GM23338 (cell line): ENCODE measurements at regions not wholly inside any gene's neighbourhood (a gene's known extent, or its start where the extent isn't known, plus 50 kb on each side); places are given as distances from the start of the nearest gene placed in this dataset.

Experiments
- ATAC-seq: fragments of 200-7000 bp; cut with Tn5 transposase; 3 replicates; pipeline ENCODE4 v1.9.1; 2020
- DNase-seq: peaks from one replicate; pipeline ENCODE4 v3.0.0-alpha.2; 2015; ENCODE audit warnings: low spot score
- H2AFZ ChIP-seq: fragments of 200-600 bp; sonication (generic); 2 replicates; pipeline ENCODE4 v1.8.0; 2016; ENCODE audit warnings: antibody characterized with exemption, mild to moderate bottlenecking, moderate library complexity
- H3F3A ChIP-seq: fragments of 200-600 bp; sonication (generic); replicated peaks from 2 replicates; pipeline ENCODE4 v1.8.0; 2017; ENCODE audit warnings: antibody characterized with exemption, mixed run types, low read depth
- H3K27ac ChIP-seq: fragments of 200-600 bp; sonication (generic); 2 replicates; pipeline ENCODE4 v1.6.1; 2016; ENCODE audit warnings: low read depth
- H3K27me3 ChIP-seq: fragments of 200-600 bp; sonication (generic); 2 replicates; pipeline ENCODE4 v1.8.0; 2016; ENCODE audit warnings: mild to moderate bottlenecking, mixed run types, moderate library complexity; ENCODE audit not compliant: insufficient read depth
- H3K36me3 ChIP-seq: fragments of 200-600 bp; sonication (generic); 2 replicates; pipeline ENCODE4 v1.8.0; 2016; ENCODE audit warnings: mild to moderate bottlenecking; ENCODE audit not compliant: insufficient read depth
- H3K4me1 ChIP-seq: fragments of 200-600 bp; sonication (generic); 2 replicates; pipeline ENCODE4 v1.8.0; 2016; ENCODE audit warnings: mild to moderate bottlenecking, moderate library complexity; ENCODE audit not compliant: insufficient read depth
- H3K4me2 ChIP-seq: fragments of 200-600 bp; sonication (generic); 2 replicates; pipeline ENCODE4 v1.7.1; 2017; ENCODE audit warnings: mixed run types
- H3K4me3 ChIP-seq: fragments of 200-600 bp; sonication (generic); 2 replicates; pipeline ENCODE4 v1.6.1; 2016; ENCODE audit warnings: mixed run types
- H3K79me2 ChIP-seq: fragments of 200-600 bp; sonication (generic); replicated peaks from 2 replicates; pipeline ENCODE4 v1.8.0; 2017; ENCODE audit warnings: mild to moderate bottlenecking; ENCODE audit not compliant: insufficient read depth
- H3K9me2 ChIP-seq: fragments of 200-600 bp; sonication (generic); 2 replicates; pipeline ENCODE4 v1.8.0; 2017; ENCODE audit not compliant: insufficient read depth
- H4K20me1 ChIP-seq: fragments of 200-600 bp; sonication (generic); replicated peaks from 2 replicates; pipeline ENCODE4 v1.8.0; 2017; ENCODE audit warnings: mild to moderate bottlenecking; ENCODE audit not compliant: insufficient read depth
- H3K27ac Mint-ChIP-seq: 2 replicates; pipeline ENCODE4 v1.8.0; 2020; ENCODE audit warnings: inconsistent platforms, mild to moderate bottlenecking, moderate library complexity, mixed read lengths
- H3K27me3 Mint-ChIP-seq: 3 replicates; pipeline ENCODE4 v1.8.0; 2022; ENCODE audit warnings: low read depth, mild to moderate bottlenecking, moderate library complexity, mixed read lengths, inconsistent platforms; ENCODE audit not compliant: insufficient read depth, poor library complexity
- H3K36me3 Mint-ChIP-seq: 3 replicates; pipeline ENCODE4 v1.8.0; 2021; ENCODE audit warnings: low read depth, mild to moderate bottlenecking, inconsistent platforms, moderate library complexity, mixed read lengths
- H3K4me1 Mint-ChIP-seq: 3 replicates; pipeline ENCODE4 v1.8.0; 2020; ENCODE audit warnings: mild to moderate bottlenecking, inconsistent platforms, mixed read lengths
- H3K4me3 Mint-ChIP-seq: 3 replicates; pipeline ENCODE4 v1.8.0; 2021; ENCODE audit warnings: moderate library complexity, mild to moderate bottlenecking, inconsistent platforms, mixed read lengths
- H3K9me3 Mint-ChIP-seq: 3 replicates; pipeline ENCODE4 v1.8.0; 2020; ENCODE audit warnings: moderate library complexity, mild to moderate bottlenecking, inconsistent platforms, mixed read lengths
- CREB1 ChIP-seq: fragments of 250-450 bp; sonication (Bioruptor Pico); IDR thresholded peaks from 2 replicates; pipeline ENCODE4 v1.5.0; 2020; ENCODE audit warnings: low read depth, mild to moderate bottlenecking, moderate library complexity
- ETS1 ChIP-seq: IDR thresholded peaks from 2 replicates; pipeline ENCODE4 v1.6.1; 2016; ENCODE audit warnings: antibody characterized with exemption
- JUNB ChIP-seq: IDR thresholded peaks from one replicate; pipeline ENCODE4 v1.6.1; 2016; ENCODE audit warnings: antibody characterized with exemption; ENCODE audit not compliant: unreplicated experiment
- NANOG ChIP-seq: IDR thresholded peaks from 2 replicates; pipeline ENCODE4 v1.6.1; 2016; ENCODE audit warnings: antibody characterized with exemption, borderline replicate concordance
- REST ChIP-seq: IDR thresholded peaks from one replicate; pipeline ENCODE4 v1.6.1; 2018; ENCODE audit warnings: antibody characterized with exemption; ENCODE audit not compliant: unreplicated experiment
- STAT1 ChIP-seq: IDR thresholded peaks from one replicate; pipeline ENCODE4 v1.6.1; 2016; ENCODE audit warnings: antibody characterized with exemption; ENCODE audit not compliant: unreplicated experiment
- ZNF114 ChIP-seq: fragments of 250-450 bp; sonication (Bioruptor Pico); IDR thresholded peaks from 2 replicates; pipeline ENCODE4 v1.5.0; 2020; ENCODE audit warnings: mild to moderate bottlenecking, moderate library complexity
- ZNF331 ChIP-seq: fragments of 250-450 bp; sonication (Bioruptor Pico); IDR thresholded peaks from 2 replicates; pipeline ENCODE4 v1.5.0; 2020; ENCODE audit warnings: low read depth, mild to moderate bottlenecking, moderate library complexity
- ZNF462 ChIP-seq: fragments of 250-450 bp; sonication (Bioruptor Pico); IDR thresholded peaks from 2 replicates; pipeline ENCODE4 v1.5.0; 2020; ENCODE audit warnings: mild to moderate bottlenecking, moderate library complexity

GRCh38 chr3:182740710-182741109 lies 52.6 kb upstream of the ATP11B start:
- peaks cover 11% of the 10 kb centered on the region; the same call in 2 of the 3 replicates for H3K4me1 Mint-ChIP-seq
- ATAC-seq (no peak; the same call in 2 of the 3 replicates), DNase-seq (no peak)
- Histone ChIP-seq H3K36me3 (no peaks in the 10 kb centered on the region), H3F3A (no peaks in the 10 kb centered on the region), H3K4me3 (no peak overlapping the region), H3K27ac (no peak overlapping the region), H4K20me1 (no peaks in the 10 kb centered on the region), H2AFZ (peak overlapping the region; percentile 66), H3K4me2 (no peak overlapping the region), H3K79me2 (no peaks in the 10 kb centered on the region), H3K27me3 (no peaks in the 10 kb centered on the region), H3K4me1 (no peaks in the 10 kb centered on the region), H3K9me2 (no peaks in the 10 kb centered on the region)
- no peak overlapping the region for H3K4me3 Mint-ChIP-seq
- H3K9me3 Mint-ChIP-seq: no peaks in the 10 kb centered on the region
- H3K36me3 Mint-ChIP-seq: no peaks in the 10 kb centered on the region
- H3K27me3 Mint-ChIP-seq: no peaks in the 10 kb centered on the region
- TF ChIP-seq STAT1: no peak
- TF ChIP-seq NANOG: no peak
- no peak for TF ChIP-seq ZNF462 (CRISPR knock-in tag)
- no peak for TF ChIP-seq REST
- no peak for TF ChIP-seq ZNF331 (CRISPR knock-in tag)
- no peak for TF ChIP-seq ETS1
- TF ChIP-seq CREB1 (CRISPR knock-in tag): no peak
- no peak for TF ChIP-seq JUNB
- no peak for TF ChIP-seq ZNF114 (CRISPR knock-in tag)
- no peak overlapping the region for H3K27ac Mint-ChIP-seq
